A549 (cell line): ENCODE measurements at regions not wholly inside any gene's neighbourhood (a gene's known extent, or its start where the extent isn't known, plus 50 kb on each side); places are given as distances from the start of the nearest gene placed in this dataset.

Experiments
- ATAC-seq, 2 experiments: fragments of 200-7000 bp in 1 of 2; fragments of >200 bp in 1 of 2; cut with Nextera tagmentation in 1 of 2; cut with Tn5 transposase in 1 of 2; 3 replicates each; pipeline versions ENCODE4 v1.8.0 to v1.9.1; 2018 to 2020; ENCODE audit warnings: mild to moderate bottlenecking in 1 of 2, moderate library complexity in 1 of 2
- CTCF ChIA-PET: fragments of 300-600 bp; sonication (Branson Sonifier 250); formaldehyde crosslinking; extraction: SDS; loops from one replicate; lab custom pipeline; 2021; ENCODE audit warnings: antibody characterized with exemption, inconsistent platforms; lab: Yijun Ruan, JAX
- POLR2A ChIA-PET: fragments of 350-600 bp; formaldehyde crosslinking; extraction: SDS; loops from one replicate; lab custom pipeline; 2021; ENCODE audit warnings: antibody characterized with exemption, inconsistent platforms; lab: Yijun Ruan, JAX
- DNase-seq, 2 experiments: peaks; one replicate each; pipeline versions ENCODE4 v3.0.0 to v3.0.0-alpha.2; 2011 to 2016; ENCODE audit warnings: low read depth in 1 of 2, low spot score in 1 of 2
- FAIRE-seq: peaks from 2 replicates; lab custom pipeline; 2011; peaks lifted over from hg19 to GRCh38; lab: Jason Lieb, UNC
- H3K27ac ChIP-seq, 2 experiments: fragments of >200 bp; sonication (Bioruptor Twin); formaldehyde crosslinking; 3 replicates each; pipeline ENCODE4 v1.5.1; 2016 to 2017
- H3K4me1 ChIP-seq: fragments of >200 bp; sonication (Bioruptor Twin); formaldehyde crosslinking; 3 replicates; pipeline ENCODE4 v1.6.1; 2016
- H3K4me2 ChIP-seq: fragments of >200 bp; sonication (Bioruptor Twin); formaldehyde crosslinking; 3 replicates; pipeline ENCODE4 v1.6.1; 2016
- H3K4me3 ChIP-seq: fragments of >200 bp; sonication (Bioruptor Twin); formaldehyde crosslinking; 3 replicates; pipeline ENCODE4 v1.5.1; 2016
- H3K9me3 ChIP-seq: fragments of >200 bp; sonication (Bioruptor Twin); formaldehyde crosslinking; 3 replicates; pipeline ENCODE4 v1.6.1; 2016
- BHLHE40 ChIP-seq: IDR thresholded peaks from 2 replicates; pipeline ENCODE4 v1.6.1; 2012; ENCODE audit warnings: low read depth, low read length, inconsistent platforms
- CHD4 ChIP-seq: fragments of 200-600 bp; sonication (generic); IDR thresholded peaks from 2 replicates; pipeline ENCODE4 v1.6.1; 2016; ENCODE audit warnings: antibody characterized with exemption, mild to moderate bottlenecking, borderline replicate concordance
- CTCF ChIP-seq: fragments of >200 bp; sonication (Bioruptor Twin); formaldehyde crosslinking; IDR thresholded peaks from 3 replicates; pipeline ENCODE4 v1.5.1; 2016
- EP300 ChIP-seq, 2 experiments: fragments of >200 bp; sonication (Bioruptor Twin); formaldehyde crosslinking; IDR thresholded peaks; 2 replicates in 1 of 2; 3 replicates in 1 of 2; pipeline ENCODE4 v1.6.1; 2016 to 2017
- JUNB ChIP-seq: fragments of >200 bp; sonication (Bioruptor Twin); formaldehyde crosslinking; IDR thresholded peaks from 2 replicates; pipeline ENCODE4 v1.6.1; 2016
- KDM5A ChIP-seq: fragments of 200-600 bp; sonication (generic); IDR thresholded peaks from 2 replicates; pipeline ENCODE4 v1.6.1; 2016; ENCODE audit warnings: antibody characterized with exemption, mild to moderate bottlenecking
- MAZ ChIP-seq: fragments of 150-350 bp; IDR thresholded peaks from 2 replicates; pipeline ENCODE4 v1.6.1; 2014; ENCODE audit warnings: antibody characterized with exemption, low read depth, low read length, borderline replicate concordance
- MYC ChIP-seq: IDR thresholded peaks from 2 replicates; pipeline ENCODE4 v1.6.1; 2012; ENCODE audit warnings: mild to moderate bottlenecking, inconsistent platforms, low read length, improper control_type of control experiment, borderline replicate concordance
- POLR2A ChIP-seq: IDR thresholded peaks from 2 replicates; pipeline ENCODE4 v1.6.1; 2012; ENCODE audit warnings: mild to moderate bottlenecking, low read length
- RAD21 ChIP-seq, 2 experiments: fragments of >200 bp in 1 of 2; sonication (Bioruptor Twin) in 1 of 2; formaldehyde crosslinking in 1 of 2; IDR thresholded peaks in 1 of 2; conservative IDR thresholded peaks in 1 of 2; 2 replicates in 1 of 2; 3 replicates in 1 of 2; pipeline ENCODE4 v1.6.1; 2012 to 2018; ENCODE audit warnings: inconsistent platforms in 1 of 2
- RCOR1 ChIP-seq: fragments of 150-350 bp; IDR thresholded peaks from 2 replicates; pipeline ENCODE4 v1.6.1; 2014; ENCODE audit warnings: antibody characterized with exemption, low read length, low read depth
- REST ChIP-seq: fragments of 200-600 bp; sonication (generic); IDR thresholded peaks from 2 replicates; pipeline ENCODE4 v1.6.1; 2016; ENCODE audit warnings: antibody characterized with exemption, mild to moderate bottlenecking, moderate library complexity
- RFX5 ChIP-seq: fragments of 450-650 bp; IDR thresholded peaks from 2 replicates; pipeline ENCODE4 v1.7.1; 2014; ENCODE audit warnings: antibody characterized with exemption, mild to moderate bottlenecking, moderate library complexity
- RNF2 ChIP-seq: fragments of 200-600 bp; sonication (generic); IDR thresholded peaks from 2 replicates; pipeline ENCODE4 v1.6.1; 2016; ENCODE audit warnings: low read depth, mild to moderate bottlenecking, antibody characterized with exemption, moderate library complexity, borderline replicate concordance
- SMC3 ChIP-seq: fragments of >200 bp; sonication (Bioruptor Twin); formaldehyde crosslinking; IDR thresholded peaks from 3 replicates; pipeline ENCODE4 v1.6.1; 2018; ENCODE audit warnings: inconsistent platforms
- TP53 ChIP-seq: fragments of 250-450 bp; sonication (Bioruptor Pico); IDR thresholded peaks from 2 replicates; pipeline ENCODE4 v1.5.0; 2021; ENCODE audit warnings: mild to moderate bottlenecking, moderate library complexity
- ZC3H11A ChIP-seq: fragments of 450-650 bp; IDR thresholded peaks from 2 replicates; pipeline ENCODE4 v1.6.1; 2014; ENCODE audit warnings: antibody characterized with exemption, mild to moderate bottlenecking
- ZSCAN20 ChIP-seq: fragments of 250-450 bp; sonication (Bioruptor Pico); IDR thresholded peaks from 2 replicates; pipeline ENCODE4 v1.8.0; 2022; ENCODE audit warnings: mild to moderate bottlenecking, moderate library complexity
- whole genome bisulfite sequencing: methylation state at CpG from one replicate; pipeline ENCODE4 v1.1.6; 2017; ENCODE audit errors: missing lambda C conversion rate; 5-methylcytosine and 5-hydroxymethylcytosine counted together
- TF ChIP-seq, protein P1 (sequence below): IDR thresholded peaks from 2 replicates; pipeline ENCODE4 v1.6.1; 2012

DNA sequence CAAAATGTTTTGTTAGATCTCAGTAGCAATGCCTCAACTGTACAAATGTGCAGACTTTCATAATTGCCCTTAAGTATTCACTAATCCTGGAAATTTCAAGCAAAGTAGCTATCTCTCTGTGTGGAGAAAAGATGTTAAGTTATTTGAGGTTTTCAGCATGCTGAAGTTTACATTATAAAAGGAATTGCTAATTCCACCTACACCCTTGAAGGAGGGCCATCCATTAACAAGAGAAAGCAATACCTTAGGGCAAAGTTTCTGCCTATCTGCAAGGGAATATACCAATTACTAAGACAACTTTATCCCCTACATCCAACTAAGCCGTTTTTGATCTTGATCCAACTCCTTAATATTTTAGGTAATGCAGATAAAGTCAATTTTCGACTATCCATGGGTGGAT lies 380.7 kb upstream of the BTBD3 start:
- H3K4me1 ChIP-seq: no peaks in the 10 kb centered on the region
- FAIRE-seq: peak; percentile 65
- WGBS: 18% methylated on average over 2 of the region's 2 CpGs
- DNase-seq: no peak
- peaks cover 8% of the 10 kb centered on the region; the same call in 1 of the 3 replicates for H3K9me3 ChIP-seq
- ChIA-PET CTCF (no interaction called here), POLR2A (interaction anchor here (0.7 kb wide), 1 partner anchor 150 kb away, joined by 7 read pairs; no protein-coding TSS in a partner anchor)
- ATAC-seq: no peak
- no peak overlapping the region for H3K4me3 ChIP-seq
- H3K27ac ChIP-seq: no peak overlapping the region
- H3K4me2 ChIP-seq: no peak overlapping the region
- TF ChIP-seq TP53 (CRISPR knock-in tag): no peak
- no peak for TF ChIP-seq REST
- no peak for TF ChIP-seq CTCF

DNA sequence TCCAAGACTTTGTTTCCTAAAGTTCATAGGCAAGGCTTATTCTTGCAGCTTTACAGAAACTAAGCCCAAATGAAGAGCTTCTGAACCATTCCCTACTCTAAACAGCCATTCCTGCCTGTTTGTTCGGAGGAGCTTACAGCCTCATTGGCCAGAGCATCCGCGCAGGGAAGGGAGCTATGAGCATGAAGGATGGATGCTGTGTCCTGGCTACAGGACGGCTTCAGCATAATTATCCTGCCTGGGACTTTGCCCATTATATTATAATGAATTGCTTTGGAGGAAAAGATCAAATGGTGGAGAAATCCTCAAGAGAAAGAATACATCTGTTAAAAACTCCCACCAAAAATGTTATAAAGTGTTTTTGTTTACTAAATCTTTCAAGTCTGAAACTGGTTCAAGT lies 378.2 kb upstream of the BTBD3 start:
- Histone ChIP-seq H3K4me1 (peaks cover 21% of the 10 kb centered on the region), H3K4me2 (no peak overlapping the region), H3K27ac (no peak overlapping the region), H3K9me3 (no peaks in the 10 kb centered on the region), H3K4me3 (no peak overlapping the region)
- ChIA-PET CTCF (interaction anchor here (1.0 to 1.6 kb wide), 2 partner anchors 8 to 868 kb away, joined by 3 to 4 read pairs; no protein-coding TSS in a partner anchor), POLR2A (no interaction called here)
- FAIRE-seq: peak; percentile 23
- no peak for DNase-seq
- no peak for ATAC-seq
- 88% methylated on average over 4 of the region's 4 CpGs for WGBS
- TF ChIP-seq ZSCAN20 (no peak), POLR2A (no peak), EP300 (IDR thresholded peaks at IDR 0.05) (no peak), RCOR1 (no peak), MYC (no peak), MAZ (no peak), KDM5A (no peak), RFX5 (no peak), SMC3 (no peak)
- TF ChIP-seq, all 56 proteins: peak for 0

GRCh38 chr20:11540558-11540957 lies 377.1 kb upstream of the BTBD3 start:
- WGBS: 89% methylated on average over 3 of the region's 3 CpGs
- CTCF ChIA-PET: interaction anchor here (0.9 to 1.0 kb wide), 3 partner anchors 10 to 251 kb away, joined by 3 read pairs; no protein-coding TSS in a partner anchor
- no peak overlapping the region for H3K4me2 ChIP-seq
- no peak overlapping the region for H3K4me3 ChIP-seq
- no peak for FAIRE-seq
- ATAC-seq: no peak
- peaks cover 22% of the 10 kb centered on the region for H3K4me1 ChIP-seq
- H3K27ac ChIP-seq: peak overlapping the region in 1 of 2 experiments; percentile 52; a peak in 2 of 6 replicates
- no peak for DNase-seq
- TF ChIP-seq ZC3H11A (no peak), RNF2 (no peak), RAD21 (conservative IDR thresholded peaks at IDR 0.05 in 1 of 2, IDR thresholded peaks at IDR 0.05 in 1 of 2) (no peak), CHD4 (no peak), MAZ (no peak), BHLHE40 (no peak), JUNB (no peak)
- TF ChIP-seq, protein P1, sequence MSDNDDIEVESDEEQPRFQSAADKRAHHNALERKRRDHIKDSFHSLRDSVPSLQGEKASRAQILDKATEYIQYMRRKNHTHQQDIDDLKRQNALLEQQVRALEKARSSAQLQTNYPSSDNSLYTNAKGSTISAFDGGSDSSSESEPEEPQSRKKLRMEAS: no peak
- no peaks in the 10 kb centered on the region for H3K9me3 ChIP-seq
- POLR2A ChIA-PET: no interaction called here
